Glomerular visceral epithelial cell (primary cell): ENCODE measurements at regions not wholly inside any gene's neighbourhood (a gene's known extent, or its start where the extent isn't known, plus 50 kb on each side); places are given as distances from the start of the nearest gene placed in this dataset.

Source experiments
- DNase-seq: peaks from one replicate; pipeline ENCODE4 v3.0.0-alpha.2; 2016; ENCODE audit errors: extremely low spot score

DNA sequence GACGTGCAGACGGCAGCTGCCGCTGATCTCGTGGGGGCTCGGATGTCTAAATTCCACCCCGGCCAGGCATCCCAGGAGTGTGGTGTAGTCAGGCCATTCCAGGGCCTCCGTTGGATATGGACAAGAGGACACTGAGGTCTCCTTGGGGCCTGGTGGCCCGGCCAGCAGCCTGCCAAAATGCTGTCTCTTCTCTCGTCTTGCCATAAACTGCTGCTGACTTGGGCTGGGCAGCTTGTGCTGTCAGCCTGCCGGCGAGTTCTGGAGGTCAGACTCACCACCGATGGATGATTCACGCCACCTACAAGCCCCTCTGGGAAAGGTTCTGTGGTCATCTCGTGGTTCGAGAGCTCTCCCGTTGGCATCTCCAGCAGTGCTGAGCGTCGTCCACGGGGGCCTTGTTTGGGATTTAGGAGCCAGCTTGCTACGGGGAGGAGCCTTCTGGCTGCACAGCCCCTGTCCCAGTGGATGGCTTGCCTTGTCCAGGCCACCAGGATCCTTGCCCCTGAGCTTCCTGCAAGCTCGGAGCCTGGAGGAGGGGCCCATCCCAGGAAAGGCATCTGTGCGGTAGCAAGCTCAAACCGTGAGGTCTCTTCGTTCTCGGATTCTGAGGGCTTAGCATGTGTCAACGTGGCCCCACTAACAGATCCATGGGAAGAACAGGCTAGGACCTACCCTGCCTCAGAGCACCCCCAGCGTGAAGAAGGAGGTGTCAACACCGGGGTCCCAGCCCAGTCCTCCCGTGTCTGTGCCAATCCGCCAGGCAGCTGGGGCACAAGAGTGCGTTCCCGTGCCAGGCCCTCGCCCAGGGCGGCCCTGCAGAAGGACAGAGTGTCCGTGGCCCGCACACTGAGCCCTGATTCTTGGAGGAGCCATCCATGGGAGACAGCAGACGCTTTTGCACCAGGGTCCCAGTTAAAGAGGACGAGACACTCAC lies 1114.1 kb downstream of the BRD1 start:
- no peak for DNase-seq

DNA sequence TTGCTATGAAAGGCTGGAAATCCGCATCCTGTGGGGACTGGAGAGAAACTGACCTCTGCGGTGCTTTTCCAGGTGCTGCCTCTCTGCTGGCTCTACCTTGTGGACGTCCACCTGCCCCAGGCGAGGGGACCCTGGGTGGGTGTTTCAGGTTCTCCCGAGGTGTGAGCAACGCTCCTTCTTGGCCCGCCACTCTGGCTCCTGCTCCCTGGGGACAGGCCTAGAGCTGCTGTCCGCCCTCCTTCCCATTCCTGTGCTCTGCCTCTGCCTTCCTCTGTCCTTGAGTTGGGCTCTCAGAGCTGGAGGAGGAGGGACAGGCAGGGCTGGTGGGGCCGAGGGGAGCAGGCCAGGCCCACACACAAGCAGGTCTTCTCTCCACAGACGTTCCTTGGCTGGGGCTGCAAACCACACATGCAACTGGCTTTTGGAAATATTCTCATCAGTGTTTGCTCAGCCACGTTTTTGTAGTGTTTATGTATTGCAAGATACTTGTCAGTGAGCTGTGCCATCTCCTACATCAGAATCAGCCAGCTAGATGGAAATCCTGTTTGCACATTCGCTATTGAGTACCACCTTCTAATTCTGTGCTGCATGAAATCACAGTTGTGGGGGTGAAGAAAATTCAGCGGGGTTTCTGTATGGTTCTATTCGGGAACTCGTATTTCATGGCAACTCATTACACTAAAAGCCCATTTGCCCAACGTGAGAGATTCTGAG lies 1115.0 kb downstream of the BRD1 start:
- no peak for DNase-seq

DNA sequence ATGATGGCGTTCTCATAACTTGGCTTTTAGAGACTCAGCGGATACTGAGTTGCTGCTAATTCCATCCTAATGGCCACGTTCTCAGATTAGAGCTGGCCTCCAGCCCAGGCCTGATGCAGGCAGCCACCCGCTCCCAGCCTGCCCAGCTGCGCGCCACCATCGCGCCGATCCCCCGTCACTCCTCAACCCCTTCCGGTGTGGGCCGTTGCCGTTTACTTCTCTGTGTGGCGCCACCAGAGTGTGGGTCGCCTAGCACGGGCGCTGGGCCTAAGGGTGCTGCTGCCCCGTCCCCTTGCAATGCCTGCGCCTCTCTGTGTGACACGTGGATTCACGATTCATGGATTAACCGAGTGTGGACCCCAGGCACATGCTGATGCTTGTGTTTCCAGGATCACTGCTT lies 1116.0 kb downstream of the BRD1 start:
- DNase-seq = no peak

GRCh38 chr22:48711031-48711431 lies 1116.6 kb downstream of the BRD1 start:
- DNase-seq = no peak

DNA sequence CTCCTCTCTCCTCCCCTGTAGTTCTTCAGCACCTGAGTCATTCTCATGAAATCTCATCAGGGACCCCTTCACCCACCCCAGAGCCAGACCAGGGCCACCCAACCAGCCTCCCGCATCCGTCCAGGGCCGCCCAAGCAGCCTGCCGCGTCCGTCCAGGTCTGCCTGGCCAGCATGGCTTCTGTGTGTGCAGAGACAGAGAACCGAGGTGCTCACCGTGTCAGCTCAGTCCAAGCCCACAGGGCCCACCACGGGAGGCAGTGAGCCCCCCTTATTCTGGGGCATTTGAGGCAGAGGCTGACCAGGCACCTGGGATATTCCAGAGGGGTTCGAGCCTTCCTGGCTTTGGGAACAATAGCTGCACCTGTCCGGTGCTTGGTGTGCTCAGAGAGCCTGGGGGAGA lies 1117.3 kb downstream of the BRD1 start:
- no peak for DNase-seq

- DNase-seq = no peak
Observed at GRCh38 chr22:48709976-48710375, 1117.7 kb downstream of the BRD1 start.

GRCh38 chr22:48709453-48709852 lies 1118.2 kb downstream of the BRD1 start:
- no peak for DNase-seq

GRCh38 chr22:48708558-48709245 lies 1119.0 kb downstream of the BRD1 start:
- no peak for DNase-seq

GRCh38 chr22:48707763-48708557 lies 1119.7 kb downstream of the BRD1 start:
- DNase-seq = no peak

GRCh38 chr22:48706934-48707762 lies 1120.5 kb downstream of the BRD1 start:
- no peak for DNase-seq

DNA sequence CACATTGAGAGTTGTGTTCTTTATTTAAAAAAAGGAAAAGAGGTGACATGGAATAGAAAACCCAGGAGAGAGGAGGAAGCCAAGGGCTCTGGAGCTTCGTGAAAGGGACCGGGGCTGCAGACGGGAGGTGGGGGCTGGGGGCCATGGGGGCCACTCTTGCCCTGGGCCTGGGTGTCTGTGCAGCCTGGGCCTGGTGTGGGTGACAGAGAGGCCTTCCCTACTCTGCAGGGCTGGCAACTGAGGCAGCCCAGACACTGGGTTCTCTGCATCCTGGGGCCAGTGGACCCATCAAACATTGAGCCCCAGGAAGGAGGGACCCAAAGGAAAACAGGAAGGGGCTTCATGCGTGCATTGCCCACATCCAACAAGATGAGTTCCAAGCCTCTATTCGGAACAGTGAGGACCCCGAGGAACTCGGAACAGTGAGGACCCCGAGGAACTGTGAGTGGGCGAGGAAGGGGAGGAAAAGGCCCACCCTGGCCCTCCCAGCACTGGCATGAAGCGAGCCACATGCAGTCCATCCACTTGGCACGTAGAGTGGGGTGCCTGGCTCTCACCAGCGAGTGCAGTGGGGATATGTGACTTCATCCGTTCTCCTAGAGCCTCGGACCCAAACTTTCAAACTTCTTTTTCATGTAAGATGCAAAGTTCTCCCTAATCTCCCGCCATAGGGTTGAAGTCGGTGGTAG lies 1121.6 kb downstream of the BRD1 start:
- no peak for DNase-seq

GRCh38 chr22:48705159-48705916 lies 1122.3 kb downstream of the BRD1 start:
- no peak for DNase-seq

DNA sequence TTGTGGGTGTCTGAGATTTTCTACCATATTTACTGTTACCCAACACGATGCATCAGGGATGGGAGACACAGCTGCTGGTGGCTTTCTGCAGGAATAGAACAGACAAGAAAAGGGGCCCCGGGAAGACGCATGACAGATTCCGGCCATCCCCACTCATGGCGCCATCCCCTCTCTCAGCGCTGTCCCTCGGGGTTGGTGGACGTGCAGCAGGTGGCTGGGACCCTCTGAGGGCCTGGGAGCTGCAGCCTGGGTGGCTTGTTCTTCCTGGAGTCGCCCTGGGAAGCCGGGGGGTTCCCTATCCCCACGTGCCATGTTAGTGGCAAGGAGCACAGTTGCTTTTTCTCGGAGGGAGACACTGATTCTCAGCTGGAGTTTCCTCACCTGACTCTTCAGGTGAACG lies 1123.3 kb downstream of the BRD1 start:
- DNase-seq = no peak

DNA sequence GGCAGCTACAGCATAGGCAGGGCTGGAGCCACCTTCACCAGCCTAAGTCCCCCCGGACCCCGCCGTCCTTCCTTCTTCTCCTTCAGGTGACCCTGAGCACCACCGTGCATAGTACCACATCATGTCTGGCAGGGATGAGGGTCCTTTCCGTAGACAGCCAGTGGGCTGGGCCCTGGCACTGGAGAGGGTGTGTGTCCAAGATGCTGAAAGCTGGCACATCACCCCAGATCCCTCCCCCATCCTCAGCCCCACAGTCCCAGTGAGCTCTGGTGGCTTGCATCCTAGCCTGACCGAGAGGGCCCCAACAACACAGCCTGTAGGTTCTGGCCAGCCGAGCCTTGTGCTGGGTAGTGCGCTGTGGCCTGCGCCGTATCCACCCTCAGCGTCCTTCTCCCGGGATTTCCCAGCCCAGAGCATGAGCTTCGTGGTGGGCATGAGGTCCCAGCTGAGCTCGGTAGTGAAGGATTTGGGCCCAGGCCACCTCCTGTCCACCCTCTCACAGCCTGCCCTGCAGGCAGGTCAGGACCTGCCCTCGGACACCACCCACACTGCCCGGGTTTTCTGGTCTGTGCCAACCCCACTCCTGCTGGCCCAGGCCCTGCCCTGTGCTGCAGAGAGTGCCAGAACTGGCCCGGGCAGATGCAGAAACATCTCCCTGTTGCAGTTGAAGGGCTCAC lies 1124.3 kb downstream of the BRD1 start:
- no peak for DNase-seq

DNA sequence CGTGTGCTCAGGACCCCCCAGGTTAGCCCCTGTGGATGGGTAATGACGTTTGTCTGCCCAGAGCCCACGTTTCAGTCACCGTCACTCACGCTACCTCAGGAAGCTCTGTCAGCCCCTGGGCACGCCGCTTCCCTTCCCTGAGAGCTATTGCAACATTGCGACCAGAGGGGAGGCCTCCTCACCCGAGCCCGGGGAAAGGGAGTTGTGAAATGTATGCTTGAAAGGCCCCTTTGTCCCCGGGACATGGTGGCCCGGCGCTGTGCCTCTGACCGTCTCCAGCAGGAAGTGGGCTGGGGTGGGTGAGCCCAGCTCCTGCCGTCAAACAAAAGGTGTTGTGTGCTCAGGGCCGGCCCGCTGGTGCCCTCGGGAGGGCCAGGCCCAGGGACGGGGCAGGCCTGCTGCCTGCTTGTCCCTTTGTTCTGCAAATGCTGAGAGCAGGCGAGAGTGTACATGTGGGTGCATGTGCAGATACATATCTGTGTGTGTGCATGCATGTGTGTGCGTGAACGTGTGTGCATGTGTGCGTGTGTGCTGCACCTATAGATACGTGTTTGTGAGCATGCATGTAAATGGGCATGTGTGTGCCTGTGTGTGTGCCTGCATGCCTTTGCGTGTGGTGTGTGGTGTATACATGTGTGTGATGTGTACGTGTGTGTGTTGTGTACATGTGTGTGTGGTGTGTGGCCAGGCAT lies 1125.0 kb downstream of the BRD1 start:
- DNase-seq = no peak

DNA sequence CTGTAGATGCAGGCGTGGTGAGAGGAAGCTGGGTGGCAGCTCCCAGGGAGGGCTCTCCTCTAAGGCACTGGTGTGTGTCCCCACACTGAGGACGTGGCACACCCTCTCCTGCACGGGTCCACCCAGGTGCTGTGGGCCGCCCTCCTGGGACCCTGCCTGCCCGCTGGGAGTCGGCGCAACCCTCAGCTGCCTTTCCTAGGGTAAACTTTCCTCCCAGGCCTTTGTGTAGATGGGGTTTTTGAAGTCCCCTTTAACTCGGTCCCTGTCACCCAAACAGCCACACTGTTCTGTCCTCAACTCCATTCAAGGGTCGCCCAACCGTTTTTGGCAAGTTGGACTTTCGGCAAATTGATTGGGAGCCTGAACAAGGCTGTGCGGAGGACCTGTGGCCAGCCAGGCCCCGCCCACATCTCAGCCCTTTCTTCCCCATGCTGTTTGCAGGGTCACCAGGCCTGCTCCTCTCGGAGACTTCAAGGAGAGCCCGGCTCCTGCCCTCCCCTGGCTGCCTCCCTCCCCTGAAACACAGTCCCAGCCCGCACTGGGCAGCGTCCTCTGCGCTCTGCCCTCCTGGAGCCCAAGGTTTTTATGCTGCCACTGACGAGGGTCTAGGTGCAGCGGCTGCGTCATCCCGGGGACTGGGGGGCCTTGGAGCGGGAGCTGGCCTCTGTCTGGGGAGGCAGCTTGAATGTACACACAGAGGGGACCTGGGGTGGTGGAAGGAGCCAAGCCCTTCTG lies 1126.2 kb downstream of the BRD1 start:
- DNase-seq = no peak

DNA sequence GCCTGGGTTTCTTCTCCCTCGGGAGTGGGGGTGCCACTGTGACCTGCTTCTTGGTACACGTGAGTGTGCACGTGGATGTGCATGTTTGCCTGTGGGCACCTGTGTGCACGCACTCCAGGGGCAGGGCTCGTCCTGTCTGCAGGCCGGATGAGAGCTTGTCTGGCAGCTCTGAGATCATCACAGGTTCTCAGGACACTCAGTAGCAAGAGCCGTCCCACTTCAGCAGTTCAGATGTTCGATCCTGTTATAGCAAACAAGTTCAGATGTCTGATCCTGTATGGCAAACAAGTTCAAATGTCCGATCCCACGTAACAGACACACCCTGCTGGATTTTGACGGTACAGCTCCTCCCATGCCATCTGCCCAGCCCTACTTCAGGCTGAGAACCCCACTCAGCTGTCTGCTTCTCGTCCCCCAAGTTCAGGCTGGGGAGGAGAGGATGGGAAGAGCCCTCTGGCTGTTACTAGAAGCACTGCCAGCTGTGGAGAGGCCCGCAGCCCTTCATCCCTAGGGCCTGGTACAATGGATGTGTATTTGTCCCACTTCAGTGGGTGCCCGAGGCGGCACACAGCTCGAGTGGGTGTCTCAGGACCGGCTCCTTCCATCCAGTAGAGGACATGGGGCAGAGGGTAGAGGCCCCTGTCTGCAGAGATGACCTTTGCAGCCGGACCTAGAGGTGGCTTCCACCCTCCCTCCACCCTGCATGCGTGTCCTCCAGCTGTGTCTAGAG lies 1126.9 kb downstream of the BRD1 start:
- no peak for DNase-seq
